HG02870 (cell line): ENCODE measurements at regions not wholly inside any gene's neighbourhood (a gene's known extent, or its start where the extent isn't known, plus 50 kb on each side); places are given as distances from the start of the nearest gene placed in this dataset.
"Not testable (repeated sequence)": the region's sequence is repeated elsewhere in the genome, so short reads cannot be mapped to it uniquely, and the experiment has no call there.

Experiments
- ATAC-seq: cut with Tn5 transposase; IDR thresholded peaks from one replicate; pipeline ENCODE4 v1.9.1; 2021; ENCODE audit warnings: mild to moderate bottlenecking, moderate library complexity; ENCODE audit not compliant: unreplicated experiment

GRCh38 chr3:147159141-147159540, 247.2 kb downstream of the ZIC4 start:
- ATAC-seq, result no peak

GRCh38 chr3:147157631-147158030, 248.7 kb downstream of the ZIC4 start:
- ATAC-seq, result no peak

DNA sequence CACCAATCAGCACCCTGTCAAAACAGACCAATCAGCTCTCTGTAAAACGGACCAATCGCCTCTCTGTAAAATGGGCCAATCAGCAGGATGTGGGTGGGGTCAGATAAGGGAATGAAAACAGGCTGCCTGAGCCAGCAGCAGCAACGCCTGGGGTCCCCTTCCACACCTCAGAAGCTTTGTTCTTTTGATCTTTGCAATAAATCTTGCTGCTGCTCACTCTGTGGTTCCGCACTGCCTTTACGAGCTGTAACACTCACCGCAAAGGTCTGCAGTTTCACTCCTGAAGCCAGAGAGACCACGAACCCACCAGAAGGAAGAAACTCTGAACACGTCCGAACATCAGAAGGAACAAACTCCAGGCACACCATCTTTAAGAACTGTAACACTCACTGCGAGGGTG, 251.4 kb downstream of the ZIC4 start:
- not testable (repeated sequence) for ATAC-seq

DNA sequence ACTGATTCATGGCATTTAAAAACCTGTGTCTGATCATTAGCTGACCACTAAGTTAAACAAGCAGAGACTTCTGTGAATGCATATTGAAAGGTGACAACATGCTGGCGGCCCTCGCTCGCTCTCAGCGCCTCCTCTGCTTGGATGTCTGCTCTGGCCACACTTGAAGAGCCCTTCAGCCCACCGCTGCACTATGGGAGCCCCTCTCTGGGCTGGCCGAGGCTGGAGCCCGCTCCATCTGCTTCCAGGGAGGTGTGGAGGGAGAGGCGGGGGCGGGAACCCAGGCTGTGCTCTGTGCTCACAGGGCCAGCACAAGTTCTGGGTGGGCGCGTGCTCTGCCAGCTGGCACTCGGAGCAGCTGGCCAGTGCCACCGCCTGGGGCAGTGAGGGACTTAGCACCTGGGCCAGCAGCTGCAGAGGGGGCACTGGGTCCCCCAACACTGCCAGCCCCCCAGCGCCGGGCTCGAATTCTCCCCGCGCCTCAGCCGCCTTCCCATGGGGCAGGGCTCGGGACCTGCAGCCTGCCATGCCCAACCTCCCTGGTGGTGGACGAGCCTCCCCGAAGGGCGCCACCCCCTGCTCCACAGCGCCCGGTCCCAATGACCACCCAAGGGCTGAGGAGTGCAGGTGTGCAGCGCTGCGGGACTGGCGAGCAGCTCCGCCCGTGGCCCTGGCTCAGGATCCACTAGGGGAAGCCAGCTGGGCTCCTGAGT, 252.4 kb downstream of the ZIC4 start:
- ATAC-seq, result no peak

GRCh38 chr3:147152476-147152875, 253.9 kb downstream of the ZIC4 start:
- no peak for ATAC-seq

GRCh38 chr3:147141516-147142288, 264.6 kb downstream of the ZIC4 start:
- no peak for ATAC-seq

GRCh38 chr3:147139341-147139740, 267.0 kb downstream of the ZIC4 start:
- no peak for ATAC-seq

DNA sequence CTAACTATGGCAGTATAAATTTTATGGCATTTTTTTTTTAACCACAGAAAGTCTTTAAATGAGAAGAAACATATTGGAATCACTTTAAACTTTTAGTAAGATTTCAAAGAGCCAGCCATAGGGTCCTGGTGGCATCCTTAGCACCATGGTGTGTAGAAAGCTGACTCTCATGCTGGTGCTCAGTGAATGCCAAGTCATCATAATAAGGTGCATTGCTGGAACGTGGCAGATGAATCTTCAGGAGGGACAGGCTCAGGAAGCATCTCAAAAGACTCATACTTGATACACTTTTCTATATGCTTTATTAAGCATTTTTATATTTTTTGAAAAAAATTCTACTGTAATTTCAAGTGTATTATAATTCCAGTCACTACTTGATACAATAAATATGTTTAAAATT, 274.2 kb downstream of the ZIC4 start:
- ATAC-seq, result no peak

DNA sequence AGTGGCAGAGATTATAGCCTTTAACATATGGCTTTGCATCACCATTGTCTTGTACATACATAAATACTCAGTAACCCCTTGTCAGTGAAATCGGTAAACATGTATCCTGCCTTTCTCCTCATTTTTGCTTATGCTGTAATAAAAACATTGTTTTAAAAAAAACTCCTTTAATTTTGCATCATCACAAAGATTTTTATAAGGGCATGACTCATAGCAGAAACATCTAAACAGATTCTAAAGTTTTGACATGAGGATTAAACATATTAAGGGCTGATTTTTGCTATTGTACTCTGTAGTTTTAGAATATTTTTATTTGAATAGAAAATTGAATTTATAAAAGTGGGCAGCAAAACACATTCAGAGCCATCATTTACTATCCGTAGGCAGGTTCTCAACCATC, 275.9 kb downstream of the ZIC4 start:
- no peak for ATAC-seq

DNA sequence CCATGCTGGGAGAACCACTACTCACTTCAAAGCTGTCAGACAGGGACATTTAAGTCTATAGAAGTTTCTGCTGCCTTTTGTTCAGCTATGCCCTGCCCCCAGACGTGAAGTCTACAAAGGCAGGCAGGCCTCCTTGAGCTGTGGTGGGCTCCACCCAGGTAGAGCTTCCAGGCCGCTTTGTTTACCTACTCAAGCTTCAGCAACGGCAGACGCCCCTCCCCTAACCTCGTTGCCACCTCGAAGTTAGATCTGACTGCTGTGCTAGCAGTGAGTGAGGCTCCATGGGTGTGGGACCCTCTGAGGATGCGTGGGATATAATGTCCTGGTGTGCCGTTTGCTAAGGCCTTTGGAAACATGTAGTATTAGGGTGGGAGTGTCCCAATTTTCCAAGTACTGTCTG, 276.7 kb downstream of the ZIC4 start:
- no peak for ATAC-seq

GRCh38 chr3:147122350-147122749, 284.0 kb downstream of the ZIC4 start:
- no peak for ATAC-seq

DNA sequence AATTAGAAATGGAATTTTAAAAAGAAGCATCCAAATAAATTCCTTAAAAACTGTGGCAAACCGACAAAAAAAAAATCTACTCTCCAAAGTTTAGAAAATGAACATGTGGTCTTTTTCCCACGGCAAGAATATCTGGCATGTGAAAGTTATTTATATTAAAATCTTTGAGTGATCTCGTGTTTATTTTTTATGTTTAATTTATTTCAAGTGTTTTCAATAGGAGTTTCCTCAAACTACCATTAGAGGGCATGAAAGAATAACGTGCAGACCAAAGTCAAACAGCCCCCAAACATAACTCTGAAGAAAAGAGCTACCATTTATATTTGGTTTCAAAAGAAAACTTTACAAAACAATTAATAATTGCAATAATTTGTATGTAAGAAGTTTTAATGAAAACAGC, 286.4 kb downstream of the ZIC4 start:
- no peak for ATAC-seq

GRCh38 chr3:147119346-147119745, 287.0 kb downstream of the ZIC4 start:
- ATAC-seq, result no peak

DNA sequence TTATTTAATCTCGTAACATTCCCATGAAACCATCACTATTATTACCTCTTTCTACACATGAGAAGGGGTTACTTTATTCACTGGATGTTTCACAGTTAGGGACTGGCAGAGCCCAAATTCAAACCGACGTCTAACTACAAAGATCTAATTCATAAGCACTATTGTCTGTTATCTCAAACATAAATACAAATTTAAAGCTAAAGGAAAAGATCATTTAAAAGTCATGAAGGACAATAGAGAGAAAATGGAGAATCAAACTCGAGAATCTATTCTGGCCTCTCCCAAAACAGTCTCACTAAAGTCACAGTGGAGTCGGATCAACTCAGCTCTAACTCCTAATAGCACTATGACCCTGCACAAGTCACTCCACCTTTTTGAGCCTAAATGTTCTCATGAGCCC, 287.7 kb downstream of the ZIC4 start:
- ATAC-seq, result no peak

GRCh38 chr3:147117631-147118030, 288.7 kb downstream of the ZIC4 start:
- no peak for ATAC-seq

DNA sequence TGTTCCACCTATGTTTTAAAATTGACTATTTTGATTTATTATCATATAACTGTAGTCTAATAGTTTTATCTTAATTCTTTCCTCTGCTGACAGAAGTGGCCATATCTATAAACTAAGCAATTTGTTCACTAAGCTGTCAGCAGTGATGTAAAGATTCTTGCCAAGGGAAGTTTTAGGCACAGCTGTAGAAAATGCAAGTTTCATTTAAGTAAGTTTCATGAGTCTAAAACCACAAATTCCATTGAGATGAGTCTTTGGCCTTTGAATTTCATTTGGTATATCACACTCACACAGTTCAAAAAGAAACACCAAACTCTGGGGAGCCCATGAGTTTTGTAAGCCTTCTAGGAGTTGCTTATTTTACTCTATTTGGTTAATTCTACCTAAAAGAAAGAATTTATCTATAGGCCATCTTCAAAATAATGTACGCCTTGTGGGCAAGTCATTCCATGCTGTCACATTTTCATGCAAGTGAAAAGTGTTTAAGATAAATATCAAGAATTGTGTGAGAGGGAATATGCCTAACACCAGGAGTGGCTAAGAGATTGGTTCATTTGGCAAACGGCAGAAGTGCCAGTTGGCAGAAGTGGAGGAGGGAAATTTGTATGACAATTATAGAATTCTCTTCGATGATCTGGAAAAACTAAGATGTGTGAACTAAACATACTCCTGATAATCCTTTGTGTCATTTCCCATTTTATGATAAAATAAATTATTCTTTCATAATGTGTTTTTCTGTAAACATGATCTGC, 292.9 kb downstream of the ZIC4 start:
- no peak for ATAC-seq

GRCh38 chr3:147099076-147099475, 307.3 kb downstream of the ZIC4 start:
- no peak for ATAC-seq

DNA sequence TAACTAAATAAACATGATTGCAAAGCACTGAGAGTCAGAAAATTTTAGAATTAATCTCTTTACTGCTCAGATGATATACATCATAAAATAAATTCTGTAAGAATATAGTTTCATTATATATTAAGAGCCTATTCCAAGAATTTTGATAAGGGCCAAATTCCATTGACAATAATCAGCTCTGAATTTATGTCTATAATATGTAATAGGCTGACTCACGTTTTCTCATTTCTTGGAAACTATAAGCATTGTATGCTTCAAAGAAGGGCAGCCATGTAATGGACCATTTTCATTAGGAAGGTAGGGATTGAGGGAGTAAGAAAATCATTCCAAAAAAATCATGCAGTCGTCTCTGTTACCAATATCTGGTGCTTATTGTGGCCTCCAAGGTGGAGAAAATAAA, 315.9 kb downstream of the ZIC4 start:
- ATAC-seq, result no peak

DNA sequence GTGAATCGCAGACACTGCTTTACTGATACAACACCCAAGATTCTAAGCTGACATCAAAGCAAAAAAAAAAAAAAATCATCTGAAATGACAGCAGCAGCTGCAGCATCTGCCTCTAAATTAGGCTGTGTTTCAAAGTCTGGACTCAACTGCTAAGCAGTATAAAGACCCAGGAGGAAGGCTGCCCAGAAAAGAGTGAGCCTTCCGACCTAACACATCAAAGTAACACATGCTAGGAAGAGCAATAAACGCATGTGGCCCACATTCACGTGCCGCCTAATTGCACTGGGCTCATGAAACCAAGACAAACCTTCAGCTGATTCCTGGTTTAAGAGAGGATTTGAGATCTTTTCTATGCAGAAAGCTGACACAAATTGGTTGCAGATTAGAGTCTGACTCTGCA, 317.1 kb downstream of the ZIC4 start:
- no peak for ATAC-seq

DNA sequence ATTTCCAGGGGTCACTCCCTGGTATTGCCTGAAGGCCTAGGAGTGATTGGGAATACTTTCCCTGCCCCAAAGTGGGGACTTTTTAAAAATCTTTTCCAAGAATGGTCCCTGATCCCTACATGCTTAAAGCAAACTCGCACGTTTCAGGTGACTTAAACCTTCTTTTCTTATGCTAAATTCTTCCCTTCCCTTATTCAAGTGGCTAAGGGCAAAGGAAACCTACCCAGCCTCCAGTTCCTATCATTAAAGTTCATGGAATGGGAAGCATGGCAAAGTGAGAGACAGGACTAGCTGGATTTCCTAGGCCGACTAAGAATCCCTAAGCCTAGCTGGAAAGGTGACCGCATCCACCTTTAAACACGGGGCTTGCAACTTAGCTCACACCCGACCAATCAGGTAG, 346.8 kb downstream of the ZIC4 start:
- not testable (repeated sequence) for ATAC-seq

DNA sequence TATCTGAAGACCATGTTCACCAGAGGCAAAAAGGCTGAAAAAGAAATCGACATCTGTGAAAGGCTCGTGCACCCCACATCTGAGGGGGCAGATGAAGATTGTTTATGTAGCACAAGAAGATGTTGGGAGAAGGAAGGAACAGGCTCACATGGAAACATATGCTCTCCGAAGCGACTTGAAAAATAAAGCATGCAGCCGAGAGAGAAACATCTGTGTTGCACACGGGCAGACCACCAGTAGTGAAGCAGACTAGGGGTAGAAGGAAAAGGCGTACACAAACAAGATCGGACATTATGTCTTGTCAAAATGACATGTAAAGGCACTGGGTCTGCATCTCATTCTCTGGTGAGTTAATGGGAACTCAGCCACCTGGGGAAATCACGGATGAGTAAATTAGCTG, 356.5 kb downstream of the ZIC4 start:
- ATAC-seq, result no peak

GRCh38 chr3:147049305-147049704, 357.0 kb downstream of the ZIC4 start:
- ATAC-seq, result no peak
